Stimulated activated CD4-positive, alpha-beta T cell treated with anti-CD3 and anti-CD28 coated beads, TNF-alpha, amount 100 ng/mL, for 1 hour (primary cell): ENCODE measurements at regions not wholly inside any gene's neighbourhood (a gene's known extent, or its start where the extent isn't known, plus 50 kb on each side); places are given as distances from the start of the nearest gene placed in this dataset.
A peak's percentile ranks its signal among the peaks of the same experiment; 100 is the strongest.

Experiments
- DNase-seq, 3 donors: peaks; one replicate each; pipeline ENCODE4 v3.0.0-alpha.2; 2020; ENCODE audit warnings: low read depth in 3 of 3, low spot score in 1 of 3

DNA sequence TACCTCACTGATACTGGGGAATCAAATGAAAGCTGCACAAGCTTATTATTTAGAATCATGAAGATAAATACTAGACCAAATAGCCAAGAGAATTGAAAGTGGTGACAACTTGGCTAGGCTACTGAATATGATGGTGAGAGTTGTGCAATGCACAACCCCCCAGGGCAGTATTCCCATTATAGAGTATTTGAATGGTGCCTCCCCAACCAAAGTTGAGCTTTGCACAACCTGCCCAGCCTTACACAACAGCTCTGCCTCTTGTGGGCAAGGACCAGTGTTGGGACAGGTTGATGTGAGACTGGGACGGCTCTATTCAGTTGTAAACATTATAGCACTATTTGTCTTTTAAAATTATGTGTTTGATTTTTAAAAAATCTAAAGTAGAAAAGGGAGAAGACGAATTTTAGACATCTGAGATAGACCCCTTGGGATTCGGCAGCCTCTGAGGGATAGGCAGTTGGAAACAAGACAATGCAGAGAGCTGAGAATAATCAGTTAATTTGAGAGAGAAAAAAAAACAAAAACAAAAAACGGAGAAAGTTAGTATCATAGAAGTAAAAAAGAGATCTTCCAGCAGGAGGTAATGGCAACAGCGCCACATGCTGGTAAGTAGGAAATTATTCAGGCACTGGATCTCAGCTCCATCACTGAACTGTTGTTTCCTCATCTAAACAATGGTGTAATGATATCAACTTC lies 91.0 kb upstream of the KCNA3 start:
- peak in 2 of 3 donors; percentile 17 to 19 for DNase-seq

DNA sequence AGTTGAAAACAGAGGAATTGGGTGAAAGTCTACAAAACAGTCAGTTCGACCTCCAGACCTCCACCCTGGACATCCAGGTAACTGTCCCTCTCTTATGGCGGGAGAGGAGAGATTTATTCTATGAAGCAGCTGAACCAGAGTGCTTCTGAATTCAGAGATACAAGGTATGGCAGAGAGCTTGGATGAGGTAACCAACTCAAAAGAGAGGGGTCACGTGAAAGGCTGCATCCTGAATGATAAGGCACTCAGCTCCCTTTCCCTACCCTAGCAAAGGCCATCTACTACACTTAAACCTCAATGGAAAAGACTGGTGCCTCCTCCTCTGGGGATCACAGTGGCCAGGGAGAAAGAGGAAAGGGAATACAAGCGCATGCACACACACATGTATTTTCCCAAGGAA lies 88.4 kb upstream of the KCNA3 start:
- no peak for DNase-seq

DNA sequence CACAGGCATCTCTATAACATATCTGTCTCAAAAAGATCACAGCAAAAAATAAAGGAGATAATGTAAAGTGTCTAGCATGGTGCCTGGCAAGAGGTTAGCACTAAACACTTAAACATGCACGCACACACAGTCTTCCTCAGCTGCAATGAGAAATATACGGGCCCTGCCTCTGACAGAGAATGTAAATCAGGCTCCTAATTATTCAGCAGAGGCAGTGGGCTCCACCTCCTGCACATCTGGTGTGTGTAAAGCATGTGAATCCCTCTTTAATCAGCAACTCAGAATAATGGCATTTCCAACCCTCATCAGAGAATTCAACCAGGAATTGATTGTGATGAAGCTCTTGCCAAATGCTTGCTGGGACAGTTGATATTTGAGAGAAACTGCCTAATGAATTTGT lies 85.6 kb upstream of the KCNA3 start:
- DNase-seq, result no peak

DNA sequence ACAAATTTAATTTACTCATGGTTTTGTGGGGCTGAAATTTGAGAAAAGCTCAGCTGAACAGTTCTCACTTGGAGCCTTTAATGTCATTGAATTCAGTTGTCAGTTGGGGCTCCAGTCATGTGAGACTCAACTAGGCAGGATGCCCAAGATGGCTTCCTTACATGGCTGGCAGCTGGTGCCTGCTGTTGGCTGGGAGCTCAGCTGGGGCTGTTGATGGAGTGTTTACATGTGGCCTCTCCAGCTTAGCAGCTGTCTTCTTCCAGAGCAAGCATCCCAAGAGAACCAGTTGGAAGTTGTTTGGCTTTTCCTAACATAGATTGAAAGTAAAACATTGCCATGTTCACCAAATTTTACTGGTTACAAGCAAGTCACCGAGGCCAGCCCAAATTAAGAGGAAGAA lies 81.8 kb upstream of the KCNA3 start:
- DNase-seq, result no peak

DNA sequence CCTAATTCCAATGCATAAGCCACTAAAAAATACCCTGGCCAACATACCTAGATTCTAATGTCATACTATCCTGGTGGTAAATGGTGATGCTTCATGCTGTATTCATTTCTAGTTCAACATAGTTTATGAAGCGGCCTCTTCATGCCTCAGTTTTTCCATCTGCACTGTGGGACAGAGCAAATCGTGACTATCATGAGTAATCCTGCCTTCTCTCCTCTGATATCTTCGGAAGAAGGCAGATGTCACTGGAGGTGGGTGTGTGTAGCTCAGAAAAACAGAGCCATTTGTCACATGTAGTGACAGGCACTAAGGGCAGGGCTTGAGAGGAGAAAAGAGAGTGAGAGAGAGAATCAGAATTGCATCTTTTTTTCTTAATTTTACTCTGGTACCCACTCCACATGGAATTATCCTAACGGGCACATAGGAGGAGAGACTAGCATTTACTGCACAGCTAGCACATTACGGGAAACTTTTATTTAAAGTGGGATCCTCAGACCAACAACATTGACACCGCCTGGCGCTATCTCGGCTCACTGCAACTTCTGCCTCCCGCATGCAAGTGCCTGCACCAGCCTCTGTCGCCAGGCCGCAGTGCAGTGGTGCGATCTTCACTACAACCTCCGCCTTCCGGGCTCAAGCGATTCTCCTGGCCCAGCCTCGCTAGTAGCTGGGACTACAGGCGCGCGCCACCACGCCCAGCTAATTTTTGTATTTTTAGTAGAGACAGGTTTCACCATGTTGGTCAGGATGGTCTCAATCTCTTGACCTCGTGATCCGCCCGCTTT lies 78.4 kb upstream of the KCNA3 start:
- no peak for DNase-seq

DNA sequence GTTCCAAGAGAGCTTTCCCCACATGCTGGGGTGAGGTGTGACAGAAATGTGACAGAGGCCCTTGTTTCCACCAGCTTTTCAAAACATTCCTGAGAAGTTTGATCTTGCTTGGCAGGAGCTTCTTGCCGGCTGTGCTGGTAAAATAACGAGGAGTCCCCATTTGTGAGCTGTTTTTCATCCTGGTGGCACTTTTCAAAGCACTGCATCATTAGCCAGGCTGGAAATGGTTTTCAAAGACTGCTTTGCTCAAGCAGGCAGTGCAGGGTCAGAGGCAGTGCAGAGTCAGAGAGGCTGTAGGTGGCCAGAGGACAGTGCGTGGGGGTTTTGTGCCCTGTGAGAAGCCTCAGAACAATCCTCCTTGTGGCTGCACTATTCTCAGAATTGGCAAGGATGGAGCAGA lies 75.8 kb upstream of the KCNA3 start:
- no peak for DNase-seq

DNA sequence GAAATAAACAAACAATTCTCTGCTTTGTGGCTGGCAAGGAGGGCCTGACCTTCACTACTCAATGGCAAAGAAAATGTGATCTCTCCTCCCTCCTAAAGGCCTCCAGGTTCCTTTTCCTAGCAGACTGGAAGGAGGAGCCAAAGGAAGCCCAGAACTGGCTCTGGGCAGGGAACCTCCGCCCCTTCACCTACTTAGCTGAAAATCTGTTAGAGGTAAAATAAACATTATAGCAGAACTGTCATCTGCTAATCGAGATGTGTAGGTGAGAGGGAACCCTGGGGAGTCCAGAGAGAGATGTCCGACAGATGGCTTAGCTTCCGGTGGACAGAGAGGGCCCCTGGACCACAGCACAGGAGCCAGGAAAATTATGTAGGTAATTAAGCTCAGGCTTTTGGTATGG lies 75.2 kb upstream of the KCNA3 start:
- DNase-seq, result no peak

DNA sequence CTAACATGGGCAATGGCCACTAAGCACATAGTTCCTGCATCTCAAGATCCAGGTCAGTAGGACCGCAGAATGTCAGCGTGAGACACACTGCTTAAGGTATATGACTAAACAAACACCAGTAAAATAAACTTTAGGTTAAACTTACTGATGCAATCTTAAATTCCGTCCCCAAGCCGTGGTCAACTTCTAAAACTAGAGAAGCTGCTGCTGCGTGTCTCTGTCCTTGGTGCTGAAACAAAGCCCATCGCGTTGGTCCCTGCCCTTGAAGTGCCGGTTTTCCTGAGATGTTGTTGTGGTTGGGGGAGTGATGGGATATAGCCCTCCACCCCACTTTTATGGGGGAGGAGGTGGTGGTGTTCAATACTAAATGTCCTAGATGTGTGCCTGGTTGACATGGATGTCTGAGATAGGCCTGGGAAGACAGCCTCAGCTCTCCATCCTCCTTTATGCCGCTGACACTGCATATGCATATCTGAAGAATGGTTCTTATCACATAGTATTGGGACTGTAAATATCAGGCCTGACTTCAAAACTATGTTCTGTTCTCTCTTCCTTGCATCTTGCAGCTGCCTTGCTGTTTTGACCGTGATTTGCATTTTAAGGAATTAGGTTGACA lies 72.0 kb upstream of the KCNA3 start:
- DNase-seq, result peak in 2 of 3 donors; percentile 8 to 17

DNA sequence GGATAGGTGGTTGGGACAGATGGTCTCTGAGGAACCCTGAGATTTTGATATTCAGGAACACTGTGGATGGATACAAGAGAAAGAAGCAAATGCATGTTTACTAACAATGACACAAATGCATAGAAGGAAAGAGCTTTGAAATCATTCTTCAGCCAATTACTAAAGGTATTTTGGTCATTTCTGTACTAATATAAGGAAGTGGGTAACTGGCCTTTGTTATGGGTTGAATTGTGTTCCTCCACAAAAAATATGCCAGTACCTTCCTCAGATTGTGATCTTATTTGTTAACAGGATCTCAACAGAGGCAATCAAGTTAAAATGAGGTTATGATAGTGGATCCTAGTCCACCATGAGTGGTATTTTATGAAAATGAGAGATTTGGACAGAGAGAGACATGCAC lies 68.7 kb upstream of the KCNA3 start:
- DNase-seq, result no peak

DNA sequence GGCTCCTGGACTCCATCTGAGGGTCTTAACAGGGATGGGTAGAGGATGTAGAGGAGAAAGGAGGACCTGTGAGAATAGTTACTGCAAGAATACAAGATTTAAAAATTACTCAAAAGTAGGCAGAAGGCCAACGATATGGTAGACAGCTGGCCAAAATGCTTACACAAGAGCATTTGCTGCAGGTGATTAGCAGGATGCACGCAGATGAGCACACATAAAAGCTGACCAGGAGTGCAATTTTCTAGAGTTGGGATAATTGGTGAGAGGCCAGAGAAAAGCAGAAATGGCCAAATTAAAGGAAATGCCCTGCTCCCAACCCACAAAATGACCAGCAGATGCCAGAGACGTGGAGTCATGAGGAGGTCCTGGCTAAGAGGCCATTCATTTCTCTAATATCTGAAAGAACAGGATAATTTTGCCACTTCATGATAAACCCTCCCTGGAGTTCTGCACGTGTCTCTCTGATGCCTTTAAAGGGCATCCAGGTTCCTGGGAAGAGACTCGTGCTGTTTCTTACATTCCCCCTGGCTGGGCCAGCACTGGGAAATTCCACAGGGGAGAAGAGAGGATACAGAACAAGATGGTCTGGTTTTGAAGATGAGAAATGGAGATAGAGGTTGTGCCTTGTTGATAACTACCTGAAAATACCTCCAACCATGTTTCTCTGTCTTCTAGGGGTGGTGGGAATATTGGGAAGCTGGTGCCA lies 62.3 kb upstream of the KCNA3 start:
- no peak for DNase-seq

DNA sequence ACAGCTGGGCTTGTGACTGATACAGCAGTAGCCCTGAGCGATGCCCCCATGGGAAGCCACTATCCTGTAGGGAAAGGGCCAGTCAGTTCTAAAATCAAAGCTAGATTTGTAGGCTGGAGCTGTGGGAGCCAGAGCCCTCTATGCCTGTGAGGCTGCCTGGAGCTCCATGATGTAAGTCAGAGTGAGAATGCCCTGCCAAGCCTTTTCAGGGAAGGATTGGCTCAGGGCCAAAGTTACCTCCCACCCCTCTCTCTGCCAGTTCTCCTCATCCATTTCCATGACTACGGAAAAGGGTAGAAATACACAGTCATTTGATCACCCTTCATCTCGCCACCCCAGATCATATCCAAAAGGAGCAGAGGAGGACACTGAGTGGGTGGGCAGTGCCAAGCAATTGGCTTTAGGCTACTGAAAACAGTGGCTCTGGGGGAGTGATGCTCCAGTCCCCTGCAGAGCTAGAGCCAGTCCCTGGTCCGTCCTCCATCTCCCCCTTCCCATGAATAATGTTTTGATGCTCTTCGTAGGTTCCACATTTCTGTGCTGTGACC lies 59.5 kb upstream of the KCNA3 start:
- no peak for DNase-seq

DNA sequence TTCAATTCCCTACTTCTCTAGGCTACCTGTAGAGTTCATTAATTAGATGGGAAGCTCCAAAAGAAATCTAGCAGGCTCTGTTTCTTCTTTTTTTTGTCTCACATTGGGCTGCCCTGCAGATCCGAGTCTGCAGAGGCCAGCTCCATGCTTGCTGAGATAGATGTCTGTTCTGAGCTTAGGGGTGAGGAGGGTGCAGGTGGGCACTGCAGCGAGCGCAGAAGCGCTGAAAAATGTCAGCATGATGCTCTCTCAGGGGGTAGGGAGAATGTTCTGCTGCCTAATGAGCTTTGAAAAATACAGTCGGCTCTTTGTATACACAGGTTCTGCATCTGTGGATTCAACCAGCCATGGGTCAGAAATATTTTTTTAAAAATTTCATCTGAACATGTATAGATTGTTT lies 56.8 kb upstream of the KCNA3 start:
- DNase-seq, result no peak

DNA sequence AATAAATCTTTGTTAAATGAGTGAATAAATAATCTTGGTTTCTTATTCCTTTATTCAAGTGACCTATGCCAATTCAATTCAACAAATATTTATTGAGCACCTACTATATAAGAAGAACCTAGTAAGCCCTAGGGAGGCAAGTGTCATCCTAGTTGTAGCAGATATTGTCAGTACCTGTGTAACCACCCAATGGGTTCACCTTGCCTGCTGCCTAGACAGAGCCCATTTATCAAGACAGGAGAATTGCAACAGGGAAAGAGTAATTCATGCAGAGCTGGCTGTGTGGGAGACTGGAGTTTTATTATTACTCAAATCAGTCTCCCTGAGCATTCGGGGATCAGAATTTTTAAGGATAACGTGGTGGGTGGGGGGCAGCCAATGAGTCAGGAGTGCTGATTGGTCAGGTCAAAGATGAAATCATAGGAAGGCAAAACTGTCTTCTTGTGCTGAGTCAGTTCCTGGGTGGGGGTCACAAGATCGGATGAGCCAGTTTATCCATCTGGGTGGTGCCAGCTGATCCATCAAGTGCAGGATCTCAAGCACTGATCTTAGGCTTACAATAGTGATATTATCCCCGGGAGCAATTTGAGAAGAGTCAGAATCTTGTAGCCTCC lies 53.8 kb upstream of the KCNA3 start:
- DNase-seq, result no peak

DNA sequence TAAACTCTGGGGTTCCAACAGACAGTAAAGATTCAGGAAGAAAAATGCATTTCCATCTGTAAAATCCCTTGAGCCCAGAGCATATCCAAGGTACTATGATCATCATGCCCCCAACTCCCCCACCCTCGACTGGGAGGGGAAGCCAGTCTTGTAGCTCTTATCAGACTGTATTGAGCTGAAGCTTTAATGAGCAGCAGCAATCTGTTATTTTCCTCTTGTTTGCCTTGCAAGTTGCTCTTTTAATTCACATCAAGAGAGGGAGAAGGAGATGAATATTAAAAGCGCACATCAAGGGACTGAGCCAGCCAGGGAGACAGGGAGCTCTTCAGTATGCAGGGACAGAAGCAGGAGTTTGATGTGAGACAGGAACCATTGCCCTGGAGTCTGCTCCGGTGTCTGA lies 52.5 kb upstream of the KCNA3 start:
- DNase-seq, result no peak

DNA sequence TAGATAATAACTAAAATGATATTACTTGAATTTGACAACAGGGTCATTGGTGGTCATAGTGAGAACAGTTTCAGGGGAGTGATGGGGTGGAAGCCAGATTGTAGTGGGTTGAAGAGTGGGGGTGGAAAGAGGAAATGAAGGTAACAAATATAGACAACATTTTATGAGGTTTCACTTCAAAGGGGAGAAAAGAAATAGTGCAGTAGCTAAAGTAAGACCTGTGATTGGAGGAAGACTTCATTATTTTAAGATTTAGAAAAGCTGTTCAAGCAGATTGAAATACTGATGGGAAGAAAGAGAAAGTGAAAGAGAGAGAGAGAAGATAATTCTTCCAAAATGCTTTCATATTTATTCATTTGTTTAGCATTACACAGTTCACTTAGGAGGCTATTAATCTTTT lies 52.0 kb upstream of the KCNA3 start:
- no peak for DNase-seq
